IPS DF 4.7 (cell line): ENCODE measurements at regions not wholly inside any gene's neighbourhood (a gene's known extent, or its start where the extent isn't known, plus 50 kb on each side); places are given as distances from the start of the nearest gene placed in this dataset.
"Not testable (repeated sequence)": the region's sequence is repeated elsewhere in the genome, so short reads cannot be mapped to it uniquely, and the experiment has no call there.

Experiments
- DNase-seq: peaks from one replicate; pipeline ENCODE4 v3.0.0-alpha.2; 2013; ENCODE audit warnings: low spot score; ENCODE audit errors: extremely low read depth

- DNase-seq = no peak
Observed at GRCh38 chr2:53543083-53543482, 224.5 kb upstream of the CHAC2 start.

GRCh38 chr2:53536583-53537361 is 230.8 kb upstream of the CHAC2 start:
- no peak for DNase-seq

GRCh38 chr2:53535234-53535840 is 232.3 kb upstream of the CHAC2 start:
- no peak for DNase-seq

- no peak for DNase-seq
Observed at GRCh38 chr2:53530126-53530525, 237.5 kb upstream of the CHAC2 start.

GRCh38 chr2:53527056-53527455 is 240.5 kb upstream of the CHAC2 start:
- DNase-seq = no peak

GRCh38 chr2:53519918-53520841 is 247.4 kb upstream of the CHAC2 start:
- DNase-seq = no peak

GRCh38 chr2:53517406-53517805 is 250.2 kb upstream of the CHAC2 start:
- DNase-seq = no peak

GRCh38 chr2:53516650-53517049 is 251.0 kb upstream of the CHAC2 start:
- DNase-seq = no peak

- DNase-seq = no peak
Observed at GRCh38 chr2:53515435-53516332, 251.9 kb upstream of the CHAC2 start.

GRCh38 chr2:53513167-53513666 is 254.4 kb upstream of the CHAC2 start:
- no peak for DNase-seq

GRCh38 chr2:53512071-53512826 is 255.4 kb upstream of the CHAC2 start:
- no peak for DNase-seq

- DNase-seq = no peak
Observed at GRCh38 chr2:53511549-53511948, 256.1 kb upstream of the CHAC2 start.

- DNase-seq = no peak
Observed at GRCh38 chr2:53510401-53510800, 257.2 kb upstream of the CHAC2 start.

GRCh38 chr2:53509831-53510388 is 257.7 kb upstream of the CHAC2 start:
- DNase-seq = no peak

- DNase-seq = no peak
Observed at GRCh38 chr2:53508667-53509066, 258.9 kb upstream of the CHAC2 start.

GRCh38 chr2:53507070-53507469 is 260.5 kb upstream of the CHAC2 start:
- DNase-seq = not testable (repeated sequence)

GRCh38 chr2:53505826-53506225 is 261.8 kb upstream of the CHAC2 start:
- no peak for DNase-seq

GRCh38 chr2:53504507-53504906 is 263.1 kb upstream of the CHAC2 start:
- DNase-seq = no peak

GRCh38 chr2:53500181-53500580 is 267.4 kb upstream of the CHAC2 start:
- DNase-seq = no peak

GRCh38 chr2:53498210-53498609 is 269.4 kb upstream of the CHAC2 start:
- DNase-seq = no peak
